ENCODE measurements at regions not wholly inside any gene's neighbourhood (a gene's known extent, or its start where the extent isn't known, plus 50 kb on each side); places are given as distances from the start of the nearest gene placed in this dataset.

DNA sequence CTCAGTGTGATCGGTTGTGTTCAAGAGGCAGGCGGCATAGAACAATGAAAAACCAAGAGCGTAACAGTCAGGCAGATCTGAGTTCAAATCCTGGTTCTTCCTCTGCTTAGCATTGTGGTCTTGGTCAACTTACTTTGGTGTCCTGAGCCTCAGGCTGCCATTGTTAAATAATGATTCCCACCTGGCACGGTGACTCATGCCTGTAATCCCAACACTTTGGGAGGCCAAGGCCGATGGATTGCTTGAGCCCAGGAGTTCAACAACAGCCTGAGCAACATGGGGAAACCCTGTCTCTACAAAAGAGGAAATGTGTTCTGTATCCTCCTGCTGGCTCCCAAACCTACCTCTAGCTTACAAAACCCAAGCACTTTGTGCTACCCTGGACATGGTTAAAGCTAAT is 129.0 kb upstream of the STX18 start:
- no peak overlapping the region for H4K8ac ChIP-seq (ENCODE audit: low read depth, low read length)

GRCh38 chr4:4668355-4669210 is 126.7 kb upstream of the STX18 start:
- DNase-seq (ENCODE audit: low spot score), result no peak
- H2AK5ac ChIP-seq (ENCODE audit: low read depth, low read length), result no peak overlapping the region
- H4K8ac ChIP-seq (ENCODE audit: low read depth, low read length), result no peak overlapping the region
- no peaks in the 10 kb centered on the region for H3K79me1 ChIP-seq (ENCODE audit: low read depth, low read length)
- no peak overlapping the region for H3K4ac ChIP-seq (ENCODE audit: low read length)
- no CpG with 5 or more reads among the region's 15 CpGs for WGBS, 2 donors (ENCODE audit: extremely low coverage in 2 of 2, insufficient read length in 2 of 2, insufficient replicate concordance in 1 of 2)
- peaks cover 18 to 38% of the 10 kb centered on the region in 2 donors for H3K4me1 ChIP-seq (ENCODE audit: control insufficient read depth in 2 of 2, insufficient read depth in 1 of 2, low read depth in 1 of 2, low read length in 2 of 2)
- peak overlapping the region; percentile 13 for H3K18ac ChIP-seq (ENCODE audit: low read length)
- no peak overlapping the region for H2AFZ ChIP-seq (ENCODE audit: low read length)
- H2BK12ac ChIP-seq (ENCODE audit: low read length), result no peak overlapping the region
- no peak overlapping the region for H2BK120ac ChIP-seq (ENCODE audit: low read depth, low read length)
- peak overlapping the region; percentile 95 for H3K27ac ChIP-seq (replicated peaks; ENCODE audit: low read length)
- no peak overlapping the region for H3K14ac ChIP-seq (ENCODE audit: low read length)
- no peaks in the 10 kb centered on the region for H3K36me3 ChIP-seq (replicated peaks in 1 of 2; ENCODE audit: control insufficient read depth in 2 of 2, insufficient read depth in 2 of 2, low read length in 2 of 2)
- H3K27me3 ChIP-seq (ENCODE audit: control insufficient read depth in 3 of 3, insufficient read depth in 3 of 3, low read depth in 1 of 3, low read length in 3 of 3), result no peaks in the 10 kb centered on the region
- H4K91ac ChIP-seq (ENCODE audit: low read depth, low read length, poor library complexity), result no peak overlapping the region
- no peak overlapping the region for H3K4me2 ChIP-seq (ENCODE audit: insufficient read depth, low read length, poor library complexity, severe bottlenecking)
- no peaks in the 10 kb centered on the region for H3K9me3 ChIP-seq (replicated peaks in 1 of 2; ENCODE audit: control insufficient read depth in 2 of 2, insufficient read depth in 1 of 2, low read depth in 1 of 2, low read length in 2 of 2)
- no peak overlapping the region for H3K4me3 ChIP-seq (ENCODE audit: low read length in 2 of 2)
- H2BK15ac ChIP-seq (ENCODE audit: low read length), result no peak overlapping the region
- no peak overlapping the region for H3K23ac ChIP-seq (ENCODE audit: low read depth, low read length, poor library complexity)
- no peak overlapping the region for H3K9ac ChIP-seq (ENCODE audit: low read depth, low read length, poor library complexity)
- no peak overlapping the region for H2BK5ac ChIP-seq (ENCODE audit: low read length)

More for the DNA sequence above, 129.0 kb upstream of the STX18 start:
- Histone ChIP-seq H3K4me1 (ENCODE audit: control insufficient read depth in 2 of 2, insufficient read depth in 1 of 2, low read depth in 1 of 2, low read length in 2 of 2) (peaks cover 16 to 29% of the 10 kb centered on the region in 2 donors), H3K9ac (ENCODE audit: low read depth, low read length, poor library complexity) (no peak overlapping the region), H2BK15ac (ENCODE audit: low read length) (no peak overlapping the region), H3K4me3 (ENCODE audit: low read length in 2 of 2) (no peak overlapping the region), H4K91ac (ENCODE audit: low read depth, low read length, poor library complexity) (no peak overlapping the region), H2BK120ac (ENCODE audit: low read depth, low read length) (no peak overlapping the region), H2AK5ac (ENCODE audit: low read depth, low read length) (no peak overlapping the region), H3K14ac (ENCODE audit: low read length) (no peak overlapping the region), H2BK12ac (ENCODE audit: low read length) (no peak overlapping the region), H3K27ac (replicated peaks; ENCODE audit: low read length) (no peak overlapping the region), H3K4me2 (ENCODE audit: insufficient read depth, low read length, poor library complexity, severe bottlenecking) (no peak overlapping the region), H3K79me1 (ENCODE audit: low read depth, low read length) (no peaks in the 10 kb centered on the region), H2AFZ (ENCODE audit: low read length) (no peak overlapping the region), H2BK5ac (ENCODE audit: low read length) (no peak overlapping the region), H3K18ac (ENCODE audit: low read length) (no peak overlapping the region), H3K9me3 (replicated peaks in 1 of 2; ENCODE audit: control insufficient read depth in 2 of 2, insufficient read depth in 1 of 2, low read depth in 1 of 2, low read length in 2 of 2) (no peaks in the 10 kb centered on the region), H3K4ac (ENCODE audit: low read length) (no peak overlapping the region), H3K23ac (ENCODE audit: low read depth, low read length, poor library complexity) (no peak overlapping the region), H3K27me3 (ENCODE audit: control insufficient read depth in 3 of 3, insufficient read depth in 3 of 3, low read depth in 1 of 3, low read length in 3 of 3) (no peaks in the 10 kb centered on the region), H3K36me3 (replicated peaks in 1 of 2; ENCODE audit: control insufficient read depth in 2 of 2, insufficient read depth in 2 of 2, low read length in 2 of 2) (no peaks in the 10 kb centered on the region)
- WGBS, 2 donors (ENCODE audit: extremely low coverage in 2 of 2, insufficient read length in 2 of 2, insufficient replicate concordance in 1 of 2), result no CpG with 5 or more reads among the region's 5 CpGs
- no peak for DNase-seq (ENCODE audit: low spot score)

DNA sequence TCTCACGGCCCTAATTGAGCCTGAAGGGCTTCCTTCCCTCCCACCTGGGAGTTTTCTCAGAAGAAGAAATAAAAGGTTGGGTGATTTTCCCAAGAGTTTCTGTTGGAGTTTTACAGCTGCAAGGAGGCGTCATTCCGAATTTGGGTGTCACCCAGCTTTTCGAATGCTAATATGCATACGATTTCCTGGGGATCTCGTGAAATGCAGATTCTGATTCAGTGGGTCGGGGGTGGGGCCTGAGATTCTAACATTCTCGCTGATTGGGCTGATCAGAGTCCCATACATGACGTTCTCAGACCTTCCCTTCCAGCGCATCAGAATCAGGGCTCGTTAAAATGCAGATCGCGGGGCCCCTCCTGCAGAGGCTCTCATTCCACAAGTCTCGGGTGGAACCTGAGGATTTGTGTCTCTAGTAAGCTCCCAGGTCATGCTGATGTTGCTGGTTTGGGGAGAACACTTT is 125.8 kb upstream of the STX18 start:
- Histone ChIP-seq H3K4me1 (ENCODE audit: control insufficient read depth in 2 of 2, insufficient read depth in 1 of 2, low read depth in 1 of 2, low read length in 2 of 2) (peaks cover 18 to 38% of the 10 kb centered on the region in 2 donors), H3K27me3 (ENCODE audit: control insufficient read depth in 3 of 3, insufficient read depth in 3 of 3, low read depth in 1 of 3, low read length in 3 of 3) (no peaks in the 10 kb centered on the region), H3K36me3 (replicated peaks in 1 of 2; ENCODE audit: control insufficient read depth in 2 of 2, insufficient read depth in 2 of 2, low read length in 2 of 2) (no peaks in the 10 kb centered on the region), H3K23ac (ENCODE audit: low read depth, low read length, poor library complexity) (no peak overlapping the region), H3K27ac (replicated peaks; ENCODE audit: low read length) (peak overlapping the region; percentile 95), H2AFZ (ENCODE audit: low read length) (peak overlapping the region; percentile 67), H4K8ac (ENCODE audit: low read depth, low read length) (no peak overlapping the region), H3K18ac (ENCODE audit: low read length) (peak overlapping the region; percentile 18), H3K4me3 (ENCODE audit: low read length in 2 of 2) (no peak overlapping the region), H3K9me3 (replicated peaks in 1 of 2; ENCODE audit: control insufficient read depth in 2 of 2, insufficient read depth in 1 of 2, low read depth in 1 of 2, low read length in 2 of 2) (no peaks in the 10 kb centered on the region), H3K79me1 (ENCODE audit: low read depth, low read length) (no peaks in the 10 kb centered on the region), H3K9ac (ENCODE audit: low read depth, low read length, poor library complexity) (no peak overlapping the region), H2BK120ac (ENCODE audit: low read depth, low read length) (no peak overlapping the region), H2BK12ac (ENCODE audit: low read length) (no peak overlapping the region), H3K14ac (ENCODE audit: low read length) (no peak overlapping the region), H2AK5ac (ENCODE audit: low read depth, low read length) (no peak overlapping the region), H4K91ac (ENCODE audit: low read depth, low read length, poor library complexity) (no peak overlapping the region), H3K4ac (ENCODE audit: low read length) (no peak overlapping the region), H2BK15ac (ENCODE audit: low read length) (no peak overlapping the region), H2BK5ac (ENCODE audit: low read length) (no peak overlapping the region), H3K4me2 (ENCODE audit: insufficient read depth, low read length, poor library complexity, severe bottlenecking) (peak overlapping the region; percentile 48)
- no CpG with 5 or more reads among the region's 14 CpGs for whole genome bisulfite sequencing, 2 donors (ENCODE audit: extremely low coverage in 2 of 2, insufficient read length in 2 of 2, insufficient replicate concordance in 1 of 2)
- peak; percentile 48 for DNase-seq (ENCODE audit: low spot score)

- Histone ChIP-seq H3K27ac (replicated peaks; ENCODE audit: low read length) (peak overlapping the region; percentile 95), H3K9me3 (replicated peaks in 1 of 2; ENCODE audit: control insufficient read depth in 2 of 2, insufficient read depth in 1 of 2, low read depth in 1 of 2, low read length in 2 of 2) (no peaks in the 10 kb centered on the region), H3K4me2 (ENCODE audit: insufficient read depth, low read length, poor library complexity, severe bottlenecking) (no peak overlapping the region), H2BK120ac (ENCODE audit: low read depth, low read length) (no peak overlapping the region), H2BK12ac (ENCODE audit: low read length) (no peak overlapping the region), H4K91ac (ENCODE audit: low read depth, low read length, poor library complexity) (no peak overlapping the region), H3K4me1 (ENCODE audit: control insufficient read depth in 2 of 2, insufficient read depth in 1 of 2, low read depth in 1 of 2, low read length in 2 of 2) (peaks cover 18 to 34% of the 10 kb centered on the region in 2 donors), H3K4me3 (ENCODE audit: low read length in 2 of 2) (no peak overlapping the region), H2AFZ (ENCODE audit: low read length) (peak overlapping the region; percentile 67), H3K9ac (ENCODE audit: low read depth, low read length, poor library complexity) (no peak overlapping the region), H3K23ac (ENCODE audit: low read depth, low read length, poor library complexity) (no peak overlapping the region), H4K8ac (ENCODE audit: low read depth, low read length) (no peak overlapping the region), H3K4ac (ENCODE audit: low read length) (no peak overlapping the region), H3K18ac (ENCODE audit: low read length) (peak overlapping the region; percentile 18), H3K27me3 (ENCODE audit: control insufficient read depth in 3 of 3, insufficient read depth in 3 of 3, low read depth in 1 of 3, low read length in 3 of 3) (no peaks in the 10 kb centered on the region), H3K14ac (ENCODE audit: low read length) (no peak overlapping the region), H2BK15ac (ENCODE audit: low read length) (no peak overlapping the region), H2BK5ac (ENCODE audit: low read length) (no peak overlapping the region), H2AK5ac (ENCODE audit: low read depth, low read length) (no peak overlapping the region), H3K36me3 (replicated peaks in 1 of 2; ENCODE audit: control insufficient read depth in 2 of 2, insufficient read depth in 2 of 2, low read length in 2 of 2) (no peaks in the 10 kb centered on the region), H3K79me1 (ENCODE audit: low read depth, low read length) (no peaks in the 10 kb centered on the region)
- no peak for DNase-seq (ENCODE audit: low spot score)
- WGBS, 2 donors (ENCODE audit: extremely low coverage in 2 of 2, insufficient read length in 2 of 2, insufficient replicate concordance in 1 of 2), result no CpG with 5 or more reads among the region's 14 CpGs
Observed at GRCh38 chr4:4666693-4667621, 125.1 kb upstream of the STX18 start.
